Fibroblast of the aortic adventitia (primary cell): ENCODE measurements at regions not wholly inside any gene's neighbourhood (a gene's known extent, or its start where the extent isn't known, plus 50 kb on each side); places are given as distances from the start of the nearest gene placed in this dataset.
A peak's percentile ranks its signal among the peaks of the same experiment; 100 is the strongest.
"Not testable (repeated sequence)": the region's sequence is repeated elsewhere in the genome, so short reads cannot be mapped to it uniquely, and the experiment has no call there.

Source experiments
- DNase-seq: peaks from one replicate; pipeline ENCODE4 v3.0.0-alpha.2; 2010; ENCODE audit warnings: low read depth
- H3K4me3 ChIP-seq: 2 replicates; pipeline ENCODE4 v1.5.1; 2011; ENCODE audit warnings: low read depth, mild to moderate bottlenecking, control low read depth, low read length, moderate library complexity
- TF ChIP-seq, protein P1 (sequence below): IDR thresholded peaks from 2 replicates; pipeline ENCODE4 v1.5.1; 2011; ENCODE audit warnings: mild to moderate bottlenecking, low read length, control low read depth, inconsistent platforms; ENCODE audit not compliant: insufficient read depth

GRCh38 chr5:57358796-57359592 is 123.6 kb downstream of the ACTBL2 start:
- TF ChIP-seq, protein P1, sequence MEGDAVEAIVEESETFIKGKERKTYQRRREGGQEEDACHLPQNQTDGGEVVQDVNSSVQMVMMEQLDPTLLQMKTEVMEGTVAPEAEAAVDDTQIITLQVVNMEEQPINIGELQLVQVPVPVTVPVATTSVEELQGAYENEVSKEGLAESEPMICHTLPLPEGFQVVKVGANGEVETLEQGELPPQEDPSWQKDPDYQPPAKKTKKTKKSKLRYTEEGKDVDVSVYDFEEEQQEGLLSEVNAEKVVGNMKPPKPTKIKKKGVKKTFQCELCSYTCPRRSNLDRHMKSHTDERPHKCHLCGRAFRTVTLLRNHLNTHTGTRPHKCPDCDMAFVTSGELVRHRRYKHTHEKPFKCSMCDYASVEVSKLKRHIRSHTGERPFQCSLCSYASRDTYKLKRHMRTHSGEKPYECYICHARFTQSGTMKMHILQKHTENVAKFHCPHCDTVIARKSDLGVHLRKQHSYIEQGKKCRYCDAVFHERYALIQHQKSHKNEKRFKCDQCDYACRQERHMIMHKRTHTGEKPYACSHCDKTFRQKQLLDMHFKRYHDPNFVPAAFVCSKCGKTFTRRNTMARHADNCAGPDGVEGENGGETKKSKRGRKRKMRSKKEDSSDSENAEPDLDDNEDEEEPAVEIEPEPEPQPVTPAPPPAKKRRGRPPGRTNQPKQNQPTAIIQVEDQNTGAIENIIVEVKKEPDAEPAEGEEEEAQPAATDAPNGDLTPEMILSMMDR = no peak
- DNase-seq = no peak

GRCh38 chr5:57356850-57357249 is 125.8 kb downstream of the ACTBL2 start:
- not testable (repeated sequence) for H3K4me3 ChIP-seq, DNase-seq

More at GRCh38 chr5:57358796-57359592, 123.6 kb downstream of the ACTBL2 start:
- H3K4me3 ChIP-seq = no peak overlapping the region

DNA sequence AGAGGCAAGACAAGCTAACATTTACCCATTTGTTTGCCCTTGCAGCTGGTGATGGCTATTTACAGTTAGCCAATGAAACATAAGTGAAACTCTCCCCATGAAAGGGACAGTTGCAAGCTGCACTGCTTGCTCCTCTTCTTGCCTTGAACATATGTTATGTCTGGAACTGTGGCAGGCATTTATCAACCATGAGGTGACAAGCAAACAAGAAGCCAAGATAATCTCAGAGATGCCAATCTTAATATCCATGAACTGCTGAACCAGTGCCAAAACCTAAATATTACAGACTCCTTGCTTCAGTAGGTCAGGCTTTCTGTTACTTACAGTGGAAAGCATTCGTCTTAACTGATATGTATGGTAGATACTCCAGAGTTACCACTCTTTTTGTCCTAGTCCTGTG is 133.4 kb downstream of the ACTBL2 start:
- H3K4me3 ChIP-seq = no peak overlapping the region
- TF ChIP-seq, protein P1 = no peak
- DNase-seq = peak; percentile 62

GRCh38 chr5:57348376-57349140 is 134.1 kb downstream of the ACTBL2 start:
- TF ChIP-seq, protein P1 = no peak
- peak; percentile 80 for DNase-seq
- H3K4me3 ChIP-seq = no peak overlapping the region

DNA sequence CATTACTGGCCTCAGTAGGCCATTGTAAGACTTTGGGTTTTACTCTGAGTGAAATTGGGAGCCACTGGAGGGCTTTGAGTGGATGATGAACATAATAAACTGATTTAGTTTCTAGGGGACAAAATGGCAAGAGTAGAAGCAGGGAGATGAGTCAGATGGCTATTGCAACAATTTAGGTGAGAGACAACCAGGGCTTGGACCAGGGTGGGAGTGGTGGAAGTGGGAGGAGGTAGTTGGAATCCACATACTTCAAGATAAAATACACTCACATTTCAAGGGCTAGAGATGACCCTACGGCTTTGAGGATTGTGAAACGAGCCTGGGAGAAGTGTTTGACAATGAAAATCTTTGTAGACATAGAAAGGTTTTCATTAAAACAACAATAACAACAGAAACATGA is 136.3 kb downstream of the ACTBL2 start:
- DNase-seq = peak; percentile 83
- H3K4me3 ChIP-seq = no peak overlapping the region
- TF ChIP-seq, protein P1 = no peak

DNA sequence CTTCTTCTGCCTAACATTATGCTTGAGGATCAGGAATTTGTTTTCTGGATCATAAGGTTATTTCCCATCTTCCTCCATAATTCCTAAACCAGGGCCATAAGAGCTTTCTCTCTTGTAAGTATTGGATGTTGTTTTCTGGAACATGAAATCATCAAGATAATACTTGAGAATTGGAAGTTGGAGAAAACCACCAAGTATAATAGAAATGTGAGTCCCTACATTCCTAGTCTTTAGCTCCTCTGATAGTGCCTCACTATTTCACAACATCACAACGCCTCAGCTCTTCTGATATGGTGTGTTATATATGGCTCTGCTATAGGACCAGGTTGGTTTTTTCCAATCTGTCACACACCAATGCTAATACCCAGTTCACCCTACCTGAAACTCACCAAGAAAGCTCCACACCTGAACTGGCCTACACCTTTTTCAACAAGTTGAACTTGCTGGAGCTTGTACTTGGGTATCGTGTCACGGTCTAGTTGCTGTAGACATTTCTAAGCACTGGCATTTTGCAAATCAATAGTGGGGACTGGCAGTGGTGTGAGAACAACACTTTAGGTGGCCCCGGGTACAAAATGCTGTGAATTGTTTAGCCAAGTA is 141.1 kb downstream of the ACTBL2 start:
- H3K4me3 ChIP-seq = no peak overlapping the region
- TF ChIP-seq, protein P1 = no peak
- DNase-seq = peak; percentile 52

DNA sequence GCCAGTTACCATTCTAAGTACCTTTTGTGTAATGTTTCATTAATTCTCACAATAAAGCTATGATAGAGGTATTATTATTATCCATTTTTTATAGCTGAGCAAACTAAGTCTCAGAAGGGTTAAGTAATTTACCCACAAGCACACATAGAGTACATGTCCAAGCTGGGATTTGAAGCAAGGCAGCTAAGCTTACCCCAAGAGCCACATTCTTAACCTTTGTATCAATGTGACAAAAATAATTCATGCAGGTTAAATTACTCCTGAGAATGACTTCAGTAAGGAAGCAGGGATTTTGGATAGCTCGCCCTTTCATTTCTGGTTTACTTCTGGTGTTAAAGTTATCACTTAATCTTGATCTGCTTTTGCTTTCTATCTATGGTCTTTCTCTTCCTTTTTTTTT is 141.9 kb downstream of the ACTBL2 start:
- TF ChIP-seq, protein P1 = no peak
- no peak overlapping the region for H3K4me3 ChIP-seq
- no peak for DNase-seq
